HuH-7 (cell line): ENCODE measurements at regions not wholly inside any gene's neighbourhood (a gene's known extent, or its start where the extent isn't known, plus 50 kb on each side); places are given as distances from the start of the nearest gene placed in this dataset.

ENCODE experiments used
- DNase-seq: peaks from one replicate; pipeline ENCODE4 v3.0.0; 2011; ENCODE audit warnings: low spot score

- no peak for DNase-seq
Measured at GRCh38 chr12:83216230-83216629, 529.5 kb downstream of the TMTC2 start.

DNA sequence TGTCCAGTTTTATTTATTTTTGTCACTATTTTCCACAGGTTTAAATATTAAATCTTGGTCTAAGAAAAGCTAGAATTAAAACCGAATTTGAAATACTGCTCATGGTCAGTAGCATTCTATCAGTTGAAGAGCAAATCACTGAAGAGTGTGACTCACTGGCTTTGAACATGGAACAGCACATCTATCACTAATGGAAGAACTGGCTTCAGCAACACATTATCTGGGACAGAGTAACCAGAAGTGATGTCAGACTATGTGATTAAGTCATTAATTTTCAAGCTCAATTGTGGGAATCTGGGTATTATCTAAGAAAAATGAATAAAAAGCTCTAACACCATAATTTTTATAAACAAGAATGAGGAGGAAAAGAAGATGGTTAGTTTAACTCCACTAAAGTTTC lies 527.5 kb downstream of the TMTC2 start:
- no peak for DNase-seq

GRCh38 chr12:83210933-83211332 lies 524.2 kb downstream of the TMTC2 start:
- no peak for DNase-seq

DNA sequence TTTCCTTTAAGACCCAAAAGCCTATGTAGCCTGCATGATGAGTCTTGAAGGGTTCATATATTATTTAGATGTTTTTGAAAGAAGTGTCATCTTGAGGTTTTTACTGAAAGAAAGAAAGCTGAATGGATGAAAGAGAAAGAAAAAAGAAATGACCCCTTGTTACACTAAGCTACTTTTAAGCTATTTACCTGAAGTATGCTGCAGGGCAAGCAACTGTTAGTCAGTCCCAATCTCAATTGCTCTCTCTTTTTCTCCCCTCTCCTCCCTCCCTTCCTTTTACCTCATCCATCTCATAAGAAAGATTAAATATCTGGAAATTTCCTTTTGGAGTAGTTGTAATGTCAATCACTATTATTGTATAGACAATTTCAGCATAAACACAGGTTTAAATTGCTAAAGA lies 512.4 kb downstream of the TMTC2 start:
- no peak for DNase-seq

DNA sequence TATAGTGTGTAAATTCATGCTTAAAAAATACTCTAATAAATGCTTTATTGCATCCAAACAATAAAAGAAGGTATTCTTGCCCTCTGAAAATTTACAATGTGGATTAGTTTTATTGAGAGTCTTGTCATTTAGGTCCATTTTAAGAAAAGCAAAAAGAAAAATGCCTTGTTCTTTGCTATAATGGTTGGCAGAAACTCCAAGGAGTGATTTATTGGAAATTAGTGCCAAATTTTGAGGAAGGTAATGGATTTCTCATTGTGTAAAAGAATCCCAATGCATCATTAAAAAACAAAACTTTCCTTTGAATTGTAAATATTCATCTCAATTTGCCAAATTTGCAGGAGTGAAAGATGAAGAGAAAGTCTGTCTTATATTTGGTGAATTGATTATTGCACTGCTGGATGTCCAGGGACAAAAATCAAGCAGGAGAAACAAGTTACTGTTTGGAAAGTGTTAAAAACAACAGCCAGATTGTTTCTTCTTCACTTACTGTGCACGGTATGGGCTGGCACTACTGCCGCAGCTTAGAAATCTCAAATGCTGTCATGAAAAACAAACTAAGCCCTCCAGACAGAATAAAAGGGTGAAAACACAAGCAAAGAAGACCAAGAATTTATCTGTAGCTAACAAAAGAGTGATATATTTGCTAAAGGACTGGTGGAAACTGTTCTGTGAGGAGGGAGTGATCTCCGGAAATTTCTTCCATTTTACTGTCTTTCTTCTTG lies 511.7 kb downstream of the TMTC2 start:
- no peak for DNase-seq

DNA sequence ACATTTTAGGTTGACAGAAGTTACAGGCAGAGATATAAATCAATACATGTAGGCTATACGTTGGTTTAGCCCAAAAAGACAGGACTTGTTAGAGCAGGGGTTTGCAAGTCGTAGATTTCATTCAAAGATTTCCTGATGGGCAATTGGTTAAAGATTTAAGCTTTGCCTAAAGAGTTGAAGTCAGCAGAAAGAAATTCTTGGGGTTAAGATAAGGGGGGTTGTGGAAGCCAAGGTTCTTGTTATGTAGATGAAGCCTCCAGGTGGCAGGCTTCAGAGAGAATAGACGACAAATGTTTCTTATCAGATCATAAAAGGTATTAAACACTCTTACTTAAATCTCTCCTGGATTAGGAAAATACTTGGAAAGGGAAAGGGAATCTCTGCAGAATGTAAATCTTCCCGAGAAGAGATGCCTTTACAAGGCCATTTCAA lies 510.8 kb downstream of the TMTC2 start:
- DNase-seq, result no peak

- no peak for DNase-seq
Measured at GRCh38 chr12:83196694-83197350, 510.1 kb downstream of the TMTC2 start.

GRCh38 chr12:83190631-83191390 lies 504.1 kb downstream of the TMTC2 start:
- no peak for DNase-seq

DNA sequence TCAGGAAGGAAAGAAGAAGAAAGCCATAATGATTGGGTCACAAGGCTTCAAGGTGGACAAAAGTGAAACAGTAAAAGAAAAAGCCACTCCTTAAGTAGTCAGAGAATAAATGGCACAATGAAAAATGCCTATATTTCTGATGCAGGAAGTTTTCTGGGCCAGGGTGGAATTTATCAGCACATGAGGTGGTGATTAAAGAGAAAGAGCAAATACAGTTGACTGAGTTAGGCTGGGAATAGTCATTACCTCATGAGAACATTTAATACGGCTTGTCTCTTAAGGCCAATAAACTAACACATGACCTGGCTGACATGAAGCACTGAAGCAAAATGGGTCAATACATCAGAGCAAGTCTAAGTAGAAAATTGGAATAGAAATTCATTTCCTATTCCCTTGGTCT lies 499.7 kb downstream of the TMTC2 start:
- no peak for DNase-seq

DNA sequence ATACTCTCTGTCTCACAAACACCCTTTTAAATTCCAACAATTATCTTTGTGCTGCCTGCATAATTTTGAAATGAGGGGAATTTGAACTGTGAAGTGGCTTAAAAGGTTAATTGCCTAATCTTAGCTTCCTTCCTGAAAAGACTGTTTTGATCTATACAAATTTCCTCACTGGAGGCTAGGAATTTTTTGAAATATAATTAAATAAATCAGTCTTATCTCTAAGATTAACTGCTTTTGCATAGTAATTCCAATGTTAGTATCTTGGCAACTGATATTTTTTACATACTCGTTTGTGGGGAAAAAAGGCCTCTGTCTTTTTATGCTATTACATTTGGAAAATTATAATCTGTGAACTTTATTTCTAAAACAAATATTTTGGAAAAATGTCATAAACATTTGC lies 498.5 kb downstream of the TMTC2 start:
- no peak for DNase-seq
